Hematopoietic multipotent progenitor cell treated with erythropoietin and hydrocortisone succinate and interleukin-3 and kit ligand, for 6 days (in vitro differentiated cells): ENCODE measurements at regions not wholly inside any gene's neighbourhood (a gene's known extent, or its start where the extent isn't known, plus 50 kb on each side); places are given as distances from the start of the nearest gene placed in this dataset.
"Not testable (repeated sequence)": the region's sequence is repeated elsewhere in the genome, so short reads cannot be mapped to it uniquely, and the experiment has no call there.

Experiments used
- DNase-seq: peaks from one replicate; pipeline ENCODE4 v3.0.0-alpha.2; 2015

GRCh38 chr4:49154308-49155103 is 168.4 kb downstream of the CWH43 start:
- peak; percentile 77 for DNase-seq

GRCh38 chr4:49155270-49155669 is 169.2 kb downstream of the CWH43 start:
- DNase-seq = not testable (repeated sequence)

- DNase-seq = not testable (repeated sequence)
These were observed 170.2 kb downstream of the CWH43 start for GRCh38 chr4:49156309-49156708.

GRCh38 chr4:49157630-49158029 is 171.6 kb downstream of the CWH43 start:
- DNase-seq = not testable (repeated sequence)

GRCh38 chr4:49161111-49161541 is 175.1 kb downstream of the CWH43 start:
- DNase-seq = not testable (repeated sequence)

- DNase-seq = not testable (repeated sequence)
These were observed 178.8 kb downstream of the CWH43 start for GRCh38 chr4:49164916-49165315.

GRCh38 chr4:49177847-49178246 is 191.8 kb downstream of the CWH43 start:
- DNase-seq = not testable (repeated sequence)

GRCh38 chr4:49181088-49181487 is 195.0 kb downstream of the CWH43 start:
- not testable (repeated sequence) for DNase-seq

- not testable (repeated sequence) for DNase-seq
These were observed 225.5 kb downstream of the CWH43 start for GRCh38 chr4:49211396-49212194.

GRCh38 chr4:49213250-49213649 is 227.2 kb downstream of the CWH43 start:
- DNase-seq = not testable (repeated sequence)

GRCh38 chr4:49213750-49214149 is 227.7 kb downstream of the CWH43 start:
- not testable (repeated sequence) for DNase-seq

GRCh38 chr4:49214453-49215081 is 228.5 kb downstream of the CWH43 start:
- DNase-seq = not testable (repeated sequence)

GRCh38 chr4:49215082-49215479 is 229.0 kb downstream of the CWH43 start:
- not testable (repeated sequence) for DNase-seq

GRCh38 chr4:49216606-49217005 is 230.5 kb downstream of the CWH43 start:
- not testable (repeated sequence) for DNase-seq

- no peak for DNase-seq
These were observed 231.4 kb downstream of the CWH43 start for GRCh38 chr4:49217492-49217891.

- not testable (repeated sequence) for DNase-seq
These were observed 232.0 kb downstream of the CWH43 start for GRCh38 chr4:49218094-49218493.

- DNase-seq = not testable (repeated sequence)
These were observed 232.9 kb downstream of the CWH43 start for GRCh38 chr4:49218931-49219330.

GRCh38 chr4:49219489-49220225 is 233.6 kb downstream of the CWH43 start:
- not testable (repeated sequence) for DNase-seq

- no peak for DNase-seq
These were observed 235.1 kb downstream of the CWH43 start for GRCh38 chr4:49221209-49221608.

GRCh38 chr4:49222810-49223209 is 236.7 kb downstream of the CWH43 start:
- DNase-seq = not testable (repeated sequence)

GRCh38 chr4:49226216-49226866 is 240.3 kb downstream of the CWH43 start:
- DNase-seq = not testable (repeated sequence)

GRCh38 chr4:49227941-49228340 is 241.9 kb downstream of the CWH43 start:
- DNase-seq = not testable (repeated sequence)
